Psoas muscle (tissue), 7 donors: ENCODE measurements at regions not wholly inside any gene's neighbourhood (a gene's known extent, or its start where the extent isn't known, plus 50 kb on each side); places are given as distances from the start of the nearest gene placed in this dataset.

Experiments
- ATAC-seq, 4 donors: fragments of 200-7000 bp; cut with Tn5 transposase; one replicate each; pipeline ENCODE4 v1.9.1; 2020; ENCODE audit warnings: moderate library complexity in 3 of 4, mild to moderate bottlenecking in 2 of 4
- DNase-seq, 2 donors: peaks; one replicate each; pipeline ENCODE4 v3.0.0-alpha.2; 2020
- H3K27ac ChIP-seq: fragments of 200-600 bp; one replicate; pipeline ENCODE4 v1.8.0; 2022
- H3K27me3 ChIP-seq, 3 donors: fragments of 200-600 bp in 1 of 3; one replicate each; pipeline versions ENCODE4 v1.6.1 to v1.8.0; 2013 to 2022; ENCODE audit warnings: low read length in 2 of 3, mild to moderate bottlenecking in 2 of 3, moderate library complexity in 1 of 3; ENCODE audit not compliant: insufficient read depth in 3 of 3
- H3K36me3 ChIP-seq, 2 donors: fragments of 200-600 bp in 1 of 2; one replicate each; pipeline versions ENCODE4 v1.6.1 to v1.8.0; 2013 to 2022; ENCODE audit warnings: low read depth in 1 of 2, mild to moderate bottlenecking in 1 of 2, moderate library complexity in 1 of 2; ENCODE audit not compliant: insufficient read depth in 1 of 2
- H3K4me1 ChIP-seq: fragments of 200-600 bp; one replicate; pipeline ENCODE4 v1.8.0; 2022
- H3K4me3 ChIP-seq: fragments of 200-600 bp; one replicate; pipeline ENCODE4 v1.8.0; 2022; ENCODE audit warnings: mild to moderate bottlenecking
- H3K9me3 ChIP-seq: fragments of 200-600 bp; one replicate; pipeline ENCODE4 v1.8.0; 2022
- CTCF ChIP-seq: fragments of 200-600 bp; IDR thresholded peaks from one replicate; pipeline ENCODE4 v1.8.0; 2022; ENCODE audit warnings: antibody characterized with exemption
- WGBS, 3 donors: extraction: QIAGEN DNeasy Blood & Tissue Kit; methylation state at CpG; one replicate each; pipeline versions ENCODE4 v1.1.6 to v1.1.7; 2013; 5-methylcytosine and 5-hydroxymethylcytosine counted together
- intact Hi-C, 2 donors: fragments of 100-400 bp; cut with DNase I; formaldehyde crosslinking; loops; one replicate each; pipeline versions ENCODE4 v1.11.0 to v1.14.2; 2022
- donor health status: healthy with polysubstance abuse.
- donor health status: DM: no; HTN: no; CAD: no; lungs with moderate emphysema.
- donor health status: Bipolar disorder and iron deficiency.
- donor health status: healthy.
- donor health status: DM: yes; HTN: yes; CAD: no.
- donor health status: DM: no; HTN: no; CAD: no.
- donor health status: DM: yes; HTN: yes; CAD: no.

DNA sequence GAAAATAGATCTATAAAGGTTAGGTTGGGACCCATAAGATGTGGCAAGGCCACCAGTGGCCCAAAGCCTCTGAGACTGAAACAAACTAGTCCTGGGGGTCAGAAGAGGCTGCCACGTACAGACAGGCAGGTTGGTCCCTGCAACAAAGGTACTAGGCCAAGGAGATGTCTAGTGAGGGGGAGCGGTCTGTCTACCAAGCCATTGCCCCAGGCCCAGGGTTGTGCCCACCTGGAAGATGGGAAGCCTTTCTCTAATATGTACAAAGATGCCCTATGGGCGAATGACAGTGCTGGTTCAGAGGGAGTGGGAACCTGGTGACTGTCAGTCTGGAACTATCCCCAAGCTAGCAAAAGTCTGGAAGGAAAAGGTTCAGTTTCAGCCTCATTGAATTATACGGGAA, 233.2 kb downstream of the RBM19 start:
- H3K27me3 ChIP-seq = peaks cover 0 to 19% (median 4%) of the 10 kb centered on the region in 3 donors
- ATAC-seq (no peak), DNase-seq (no peak)
- no peak overlapping the region for H3K4me3 ChIP-seq
- H3K36me3 ChIP-seq = no peaks in the 10 kb centered on the region
- H3K9me3 ChIP-seq = no peaks in the 10 kb centered on the region
- H3K4me1 ChIP-seq = no peaks in the 10 kb centered on the region
- intact Hi-C loops = no loop called here
- H3K27ac ChIP-seq = no peak overlapping the region
- WGBS, 3 donors = 74 to 80% (median 78%) methylated on average over 4 of the region's 4 CpGs
- no peak for TF ChIP-seq CTCF

- DNase-seq = no peak
- H3K27ac ChIP-seq = no peak overlapping the region
- TF ChIP-seq CTCF = no peak
- H3K9me3 ChIP-seq = no peaks in the 10 kb centered on the region
- no peaks in the 10 kb centered on the region for H3K36me3 ChIP-seq
- H3K27me3 ChIP-seq = peaks cover 0 to 26% (median 13%) of the 10 kb centered on the region in 3 donors
- no peak for ATAC-seq
- intact Hi-C loops = no loop called here
- WGBS, 3 donors = 85 to 89% (median 87%) methylated on average over 1 of the region's 1 CpG
- H3K4me1 ChIP-seq = no peaks in the 10 kb centered on the region
- H3K4me3 ChIP-seq = no peak overlapping the region
Measured at GRCh38 chr12:113727651-113728061, 238.5 kb downstream of the RBM19 start.

DNA sequence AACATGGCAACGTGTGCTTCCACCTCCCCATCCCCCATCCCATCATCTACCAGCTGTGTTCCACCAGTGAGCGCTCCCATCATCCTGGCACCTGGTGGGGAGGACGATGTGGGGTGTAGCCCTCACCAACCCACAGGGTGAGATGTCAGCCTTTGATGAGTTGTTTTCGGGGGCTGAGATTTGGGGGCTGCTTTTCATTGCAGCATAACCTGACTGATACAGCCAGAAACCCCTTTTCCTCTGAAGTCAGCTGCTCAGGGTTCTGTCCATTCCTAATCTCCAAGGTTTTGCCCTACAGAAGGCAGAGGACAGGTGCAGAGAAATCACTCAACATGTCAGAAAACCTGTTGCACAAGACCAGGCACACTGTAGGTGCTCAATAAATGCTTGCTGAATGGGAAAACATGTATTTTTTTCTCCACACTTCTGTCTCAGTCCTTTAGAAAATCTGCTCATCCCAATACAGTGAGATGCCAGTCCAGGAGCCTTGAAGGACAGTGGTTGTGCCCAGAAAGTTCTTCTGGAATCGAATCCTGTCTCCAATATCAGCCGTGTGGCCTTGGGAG, 239.8 kb downstream of the RBM19 start:
- no peak for TF ChIP-seq CTCF
- no peak overlapping the region for H3K27ac ChIP-seq
- H3K36me3 ChIP-seq = no peaks in the 10 kb centered on the region
- peaks cover 0 to 29% (median 13%) of the 10 kb centered on the region in 3 donors for H3K27me3 ChIP-seq
- H3K4me3 ChIP-seq = no peak overlapping the region
- WGBS, 3 donors = 65 to 79% (median 74%) methylated on average over 6 of the region's 6 CpGs
- intact Hi-C loops = no loop called here
- DNase-seq (no peak), ATAC-seq (no peak)
- no peaks in the 10 kb centered on the region for H3K4me1 ChIP-seq
- H3K9me3 ChIP-seq = no peaks in the 10 kb centered on the region

- WGBS, 3 donors = 87 to 93% (median 87%) methylated on average over 2 of the region's 2 CpGs
- intact Hi-C loops = no loop called here
Measured at GRCh38 chr12:113725557-113725876, 240.6 kb downstream of the RBM19 start.

More at GRCh38 chr12:113725557-113725876, 240.6 kb downstream of the RBM19 start:
- H3K27ac ChIP-seq = no peak overlapping the region
- H3K9me3 ChIP-seq = no peaks in the 10 kb centered on the region
- TF ChIP-seq CTCF = no peak
- no peaks in the 10 kb centered on the region for H3K4me1 ChIP-seq
- no peaks in the 10 kb centered on the region for H3K36me3 ChIP-seq
- no peak overlapping the region for H3K4me3 ChIP-seq
- H3K27me3 ChIP-seq = peaks cover 0 to 23% (median 14%) of the 10 kb centered on the region in 3 donors
- DNase-seq (no peak), ATAC-seq (no peak)
